Gastroesophageal sphincter (tissue), 4 donors: ENCODE measurements at regions not wholly inside any gene's neighbourhood (a gene's known extent, or its start where the extent isn't known, plus 50 kb on each side); places are given as distances from the start of the nearest gene placed in this dataset.
"Not testable (repeated sequence)": the region's sequence is repeated elsewhere in the genome, so short reads cannot be mapped to it uniquely, and the experiment has no call there.

Source experiments
- ATAC-seq: fragments of 150-250 bp; one replicate; pipeline ENCODE4 v1.9.1; 2016; ENCODE audit warnings: mild to moderate bottlenecking, moderate library complexity
- H3K27ac ChIP-seq, 4 donors: fragments of 200-600 bp; sonication (generic) in 3 of 4; 1 replicate in 3 of 4; 2 replicates in 1 of 4; pipeline ENCODE4 v1.5.1; 2016 to 2019
- H3K27me3 ChIP-seq: fragments of 200-600 bp; sonication (generic); one replicate; pipeline ENCODE4 v1.5.1; 2019
- H3K36me3 ChIP-seq, 2 donors: fragments of 200-600 bp; sonication (generic); one replicate each; pipeline ENCODE4 v1.5.1; 2019; ENCODE audit warnings: control low read depth in 1 of 2
- H3K4me1 ChIP-seq, 3 donors: fragments of 200-600 bp; sonication (generic); 1 replicate in 2 of 3; 2 replicates in 1 of 3; pipeline ENCODE4 v1.5.1; 2016 to 2019; ENCODE audit warnings: control low read depth in 2 of 3
- H3K4me3 ChIP-seq, 2 donors: fragments of 200-600 bp; sonication (generic); one replicate each; pipeline ENCODE4 v1.5.1; 2019; ENCODE audit warnings: mild to moderate bottlenecking in 1 of 2, moderate library complexity in 1 of 2
- H3K9me3 ChIP-seq, 3 donors: fragments of 200-600 bp; sonication (generic); one replicate each; pipeline ENCODE4 v1.5.1; 2017 to 2019; ENCODE audit warnings: control low read depth in 2 of 3
- CTCF ChIP-seq, 4 experiments: fragments of 200-600 bp in 2 of 4; fragments of 450-650 bp in 2 of 4; sonication (generic) in 1 of 4; IDR thresholded peaks; one replicate each; pipeline ENCODE4 v1.5.1; 2017 to 2019; ENCODE audit warnings: antibody characterized with exemption in 4 of 4, mild to moderate bottlenecking in 2 of 4, moderate library complexity in 2 of 4
- EP300 ChIP-seq: sonication (generic); formaldehyde crosslinking; IDR thresholded peaks from one replicate; pipeline ENCODE4 v1.6.1; 2017; ENCODE audit warnings: antibody characterized with exemption, mild to moderate bottlenecking
- POLR2A ChIP-seq, 2 donors: fragments of 450-650 bp; IDR thresholded peaks; one replicate each; pipeline ENCODE4 v1.6.1; 2017; ENCODE audit warnings: antibody characterized with exemption in 2 of 2, mild to moderate bottlenecking in 2 of 2, moderate library complexity in 1 of 2
- POLR2AphosphoS5 ChIP-seq: sonication (generic); formaldehyde crosslinking; IDR thresholded peaks from one replicate; pipeline ENCODE4 v1.6.1; 2017; ENCODE audit warnings: antibody characterized with exemption
- WGBS, 2 donors: methylation state at CpG; one replicate each; pipeline ENCODE4 v1.1.5; 2018; ENCODE audit warnings: low coverage in 1 of 2; 5-methylcytosine and 5-hydroxymethylcytosine counted together

DNA sequence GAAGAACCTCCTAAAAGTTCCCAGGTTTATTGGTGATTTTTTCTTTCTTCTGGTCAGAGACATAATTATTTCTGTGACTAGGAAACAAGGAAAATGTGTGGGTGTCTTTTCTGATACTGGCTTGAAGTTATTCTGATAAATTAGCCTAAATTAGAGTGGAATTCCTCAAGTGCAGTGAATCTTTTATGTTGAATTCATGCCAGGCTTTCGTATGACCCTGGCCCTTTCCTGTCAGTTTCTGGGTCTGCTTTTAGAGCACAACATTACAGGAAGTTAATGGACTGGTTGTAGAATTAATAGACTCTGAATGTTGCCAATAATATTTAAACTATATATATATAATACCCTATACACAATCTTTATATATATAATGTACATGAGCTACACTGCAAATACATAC is 230.6 kb upstream of the KIAA1217 start:
- no peaks in the 10 kb centered on the region for H3K4me1 ChIP-seq
- no peak overlapping the region for H3K27ac ChIP-seq
- no peaks in the 10 kb centered on the region for H3K27me3 ChIP-seq
- TF ChIP-seq EP300, result no peak
- no peak for TF ChIP-seq POLR2A (IDR thresholded peaks at IDR 0.05)
- no peak for TF ChIP-seq POLR2AphosphoS5
- TF ChIP-seq CTCF (IDR thresholded peaks at IDR 0.05), result no peak
- H3K4me3 ChIP-seq, result no peak overlapping the region
- WGBS, 2 donors, result 35% methylated on average over 1 of the region's 1 CpG; no CpG with 5 or more reads in 1 of the 2 donors
- no peak for ATAC-seq
- H3K9me3 ChIP-seq, result no peaks in the 10 kb centered on the region
- no peaks in the 10 kb centered on the region for H3K36me3 ChIP-seq

GRCh38 chr10:23980094-23980493 is 228.8 kb upstream of the KIAA1217 start:
- no peaks in the 10 kb centered on the region for H3K27me3 ChIP-seq
- TF ChIP-seq POLR2A (IDR thresholded peaks at IDR 0.05) (no peak), EP300 (no peak), POLR2AphosphoS5 (no peak), CTCF (IDR thresholded peaks at IDR 0.05) (no peak)
- WGBS, 2 donors, result 14% methylated on average over 1 to 2 of the region's 3 CpGs

GRCh38 chr10:23981520-23982309 is 227.2 kb upstream of the KIAA1217 start:
- no peak overlapping the region for H3K4me3 ChIP-seq
- ATAC-seq, result no peak
- H3K27me3 ChIP-seq, result no peaks in the 10 kb centered on the region
- H3K9me3 ChIP-seq, result no peaks in the 10 kb centered on the region
- WGBS, 2 donors, result 65 to 86% methylated on average over 3 of the region's 3 CpGs
- H3K4me1 ChIP-seq, result no peaks in the 10 kb centered on the region
- no peaks in the 10 kb centered on the region for H3K36me3 ChIP-seq
- no peak overlapping the region for H3K27ac ChIP-seq
- no peak for TF ChIP-seq CTCF (IDR thresholded peaks at IDR 0.05)
- TF ChIP-seq EP300, result no peak
- TF ChIP-seq POLR2A (IDR thresholded peaks at IDR 0.05), result no peak
- TF ChIP-seq POLR2AphosphoS5, result no peak

More at GRCh38 chr10:23980094-23980493, 228.8 kb upstream of the KIAA1217 start:
- Histone ChIP-seq H3K4me3 (no peak overlapping the region), H3K4me1 (no peaks in the 10 kb centered on the region), H3K36me3 (no peaks in the 10 kb centered on the region), H3K27ac (no peak overlapping the region), H3K9me3 (no peaks in the 10 kb centered on the region)
- ATAC-seq, result no peak

GRCh38 chr10:23984405-23984804 is 224.5 kb upstream of the KIAA1217 start:
- H3K4me1 ChIP-seq, ATAC-seq, H3K27ac ChIP-seq, H3K9me3 ChIP-seq, H3K27me3 ChIP-seq, H3K4me3 ChIP-seq, H3K36me3 ChIP-seq: not testable (repeated sequence)
- 80 to 100% methylated on average over 1 of the region's 1 CpG for WGBS, 2 donors

- Histone ChIP-seq H3K4me1 (no peaks in the 10 kb centered on the region), H3K27me3 (no peaks in the 10 kb centered on the region), H3K36me3 (no peaks in the 10 kb centered on the region), H3K27ac (no peak overlapping the region), H3K9me3 (no peaks in the 10 kb centered on the region), H3K4me3 (no peak overlapping the region)
- TF ChIP-seq CTCF (IDR thresholded peaks at IDR 0.05) (no peak), POLR2AphosphoS5 (no peak), EP300 (no peak), POLR2A (IDR thresholded peaks at IDR 0.05) (no peak)
- no peak for ATAC-seq
- WGBS, 2 donors, result 85 to 93% methylated on average over 2 to 6 of the region's 7 CpGs
Observed at GRCh38 chr10:23988006-23988405, 220.9 kb upstream of the KIAA1217 start.
